ENCODE measurements at regions not wholly inside any gene's neighbourhood (a gene's known extent, or its start where the extent isn't known, plus 50 kb on each side); places are given as distances from the start of the nearest gene placed in this dataset.
"Not testable (repeated sequence)": the region's sequence is repeated elsewhere in the genome, so short reads cannot be mapped to it uniquely, and the experiment has no call there.

DNA sequence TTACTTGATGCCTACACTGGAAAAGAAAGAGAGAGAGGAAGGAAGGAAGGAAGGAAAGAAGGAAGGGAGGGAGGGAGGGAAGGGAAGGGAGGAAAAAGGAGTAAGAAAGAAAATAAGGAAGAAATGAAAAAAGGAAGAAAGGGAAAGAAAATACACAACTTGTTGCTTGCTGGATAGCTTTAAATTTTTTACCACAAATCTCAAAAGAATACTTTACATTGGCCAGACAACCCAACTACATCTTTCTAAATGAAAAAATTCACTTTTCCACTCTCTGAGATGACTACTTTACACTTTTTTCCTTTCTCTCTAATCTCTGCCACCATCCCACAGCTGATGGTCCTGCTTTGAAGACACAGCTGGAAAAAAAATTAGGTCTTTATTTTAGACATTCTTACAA, 228.9 kb upstream of the FAM78B start:
- peaks cover 3% of the 10 kb centered on the region for H3K9me3 Mint-ChIP-seq (ENCODE audit: unreplicated experiment)
- no peaks in the 10 kb centered on the region for H3K27me3 Mint-ChIP-seq (ENCODE audit: low read depth, unreplicated experiment)
- no peak overlapping the region for H3K9ac ChIP-seq (ENCODE audit: low read length)
- H3K36me3 Mint-ChIP-seq (ENCODE audit: low read depth, unreplicated experiment) = no peaks in the 10 kb centered on the region
- no peaks in the 10 kb centered on the region for H3K27me3 ChIP-seq (ENCODE audit: insufficient read depth, low read length)
- no peaks in the 10 kb centered on the region for H3K4me1 ChIP-seq (ENCODE audit: insufficient read depth, low read length)
- no peak for DNase-seq (ENCODE audit: low read depth)
- no peak overlapping the region for H3K27ac ChIP-seq (ENCODE audit: low read depth, low read length)
- H3K27ac Mint-ChIP-seq (ENCODE audit: unreplicated experiment) = no peak overlapping the region
- no peak for FAIRE-seq
- H3K4me2 ChIP-seq (ENCODE audit: low read length) = no peak overlapping the region
- no peaks in the 10 kb centered on the region for H3K9me3 ChIP-seq (ENCODE audit: insufficient read depth, low read depth, low read length)
- H3K79me2 ChIP-seq (ENCODE audit: insufficient read depth, low read length) = no peaks in the 10 kb centered on the region
- H3K4me3 Mint-ChIP-seq (ENCODE audit: unreplicated experiment) = no peak overlapping the region
- no peak overlapping the region for H3K4me3 ChIP-seq (ENCODE audit: insufficient read depth, low read depth, low read length)
- no peak overlapping the region for H2AFZ ChIP-seq (ENCODE audit: low read depth, low read length)
- no peaks in the 10 kb centered on the region for H3K36me3 ChIP-seq (ENCODE audit: insufficient read depth, low read length)
- no peaks in the 10 kb centered on the region for H4K20me1 ChIP-seq (ENCODE audit: insufficient read depth, low read length)
- no peak for TF ChIP-seq EZH2 (IDR thresholded peaks at IDR 0.05; ENCODE audit: insufficient read depth, low read length)
- TF ChIP-seq, protein P1, sequence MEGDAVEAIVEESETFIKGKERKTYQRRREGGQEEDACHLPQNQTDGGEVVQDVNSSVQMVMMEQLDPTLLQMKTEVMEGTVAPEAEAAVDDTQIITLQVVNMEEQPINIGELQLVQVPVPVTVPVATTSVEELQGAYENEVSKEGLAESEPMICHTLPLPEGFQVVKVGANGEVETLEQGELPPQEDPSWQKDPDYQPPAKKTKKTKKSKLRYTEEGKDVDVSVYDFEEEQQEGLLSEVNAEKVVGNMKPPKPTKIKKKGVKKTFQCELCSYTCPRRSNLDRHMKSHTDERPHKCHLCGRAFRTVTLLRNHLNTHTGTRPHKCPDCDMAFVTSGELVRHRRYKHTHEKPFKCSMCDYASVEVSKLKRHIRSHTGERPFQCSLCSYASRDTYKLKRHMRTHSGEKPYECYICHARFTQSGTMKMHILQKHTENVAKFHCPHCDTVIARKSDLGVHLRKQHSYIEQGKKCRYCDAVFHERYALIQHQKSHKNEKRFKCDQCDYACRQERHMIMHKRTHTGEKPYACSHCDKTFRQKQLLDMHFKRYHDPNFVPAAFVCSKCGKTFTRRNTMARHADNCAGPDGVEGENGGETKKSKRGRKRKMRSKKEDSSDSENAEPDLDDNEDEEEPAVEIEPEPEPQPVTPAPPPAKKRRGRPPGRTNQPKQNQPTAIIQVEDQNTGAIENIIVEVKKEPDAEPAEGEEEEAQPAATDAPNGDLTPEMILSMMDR (IDR thresholded peaks at IDR 0.05; ENCODE audit: insufficient read depth, low read depth, low read length) = no peak
- H3K4me1 Mint-ChIP-seq (ENCODE audit: low read depth, unreplicated experiment) = peaks cover 2% of the 10 kb centered on the region

DNA sequence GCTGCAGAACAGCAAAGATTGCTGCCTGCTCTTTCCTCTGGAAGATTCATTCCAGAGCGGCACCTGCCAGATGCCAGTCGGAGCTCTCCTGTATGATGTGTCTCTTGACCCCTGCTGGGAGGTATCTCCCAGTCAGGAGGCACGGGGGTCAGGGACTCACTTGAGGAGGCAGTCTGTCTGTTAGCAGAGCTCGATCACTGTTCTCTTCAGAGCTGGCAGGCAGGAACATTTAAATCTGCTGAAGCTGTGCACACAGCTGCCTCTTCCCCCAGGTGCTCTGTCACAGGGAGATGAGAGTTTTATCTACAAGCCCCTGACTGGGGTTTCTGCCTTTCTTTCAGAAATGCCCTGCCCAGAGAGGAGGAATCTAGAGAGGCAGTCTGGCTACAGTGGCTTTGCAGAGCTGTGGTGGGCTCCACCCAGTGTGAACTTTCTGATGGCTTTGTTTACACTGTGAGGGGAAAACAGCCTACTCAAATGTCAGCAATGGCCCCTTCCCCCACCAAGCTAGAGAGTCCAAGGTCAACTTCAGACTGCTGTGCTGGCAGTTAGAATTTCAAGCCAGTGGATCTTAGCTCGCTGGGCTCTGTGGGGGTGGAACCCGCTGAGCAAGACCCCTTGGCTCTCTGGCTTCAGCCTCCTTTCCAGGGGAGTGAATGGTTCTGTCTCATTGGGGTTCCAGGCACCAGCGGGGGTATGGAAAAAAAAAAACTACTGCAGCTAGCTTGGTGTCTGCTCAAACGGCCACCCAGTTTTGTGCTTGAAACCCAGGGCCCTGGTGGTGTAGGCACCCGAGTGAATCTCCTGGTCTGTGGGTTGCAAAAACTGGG, 242.7 kb upstream of the FAM78B start:
- H3K4me1 ChIP-seq (ENCODE audit: insufficient read depth, low read length); DNase-seq (ENCODE audit: low read depth); FAIRE-seq; H3K36me3 Mint-ChIP-seq (ENCODE audit: low read depth, unreplicated experiment); H3K79me2 ChIP-seq (ENCODE audit: insufficient read depth, low read length); H3K4me3 Mint-ChIP-seq (ENCODE audit: unreplicated experiment); H3K36me3 ChIP-seq (ENCODE audit: insufficient read depth, low read length); H2AFZ ChIP-seq (ENCODE audit: low read depth, low read length); H3K27me3 Mint-ChIP-seq (ENCODE audit: low read depth, unreplicated experiment); H4K20me1 ChIP-seq (ENCODE audit: insufficient read depth, low read length); H3K27ac Mint-ChIP-seq (ENCODE audit: unreplicated experiment); H3K9ac ChIP-seq (ENCODE audit: low read length); H3K9me3 ChIP-seq (ENCODE audit: insufficient read depth, low read depth, low read length); H3K4me1 Mint-ChIP-seq (ENCODE audit: low read depth, unreplicated experiment); H3K4me3 ChIP-seq (ENCODE audit: insufficient read depth, low read depth, low read length); H3K4me2 ChIP-seq (ENCODE audit: low read length); H3K27me3 ChIP-seq (ENCODE audit: insufficient read depth, low read length); H3K27ac ChIP-seq (ENCODE audit: low read depth, low read length): not testable (repeated sequence)
- peaks cover 18% of the 10 kb centered on the region for H3K9me3 Mint-ChIP-seq (ENCODE audit: unreplicated experiment)

DNA sequence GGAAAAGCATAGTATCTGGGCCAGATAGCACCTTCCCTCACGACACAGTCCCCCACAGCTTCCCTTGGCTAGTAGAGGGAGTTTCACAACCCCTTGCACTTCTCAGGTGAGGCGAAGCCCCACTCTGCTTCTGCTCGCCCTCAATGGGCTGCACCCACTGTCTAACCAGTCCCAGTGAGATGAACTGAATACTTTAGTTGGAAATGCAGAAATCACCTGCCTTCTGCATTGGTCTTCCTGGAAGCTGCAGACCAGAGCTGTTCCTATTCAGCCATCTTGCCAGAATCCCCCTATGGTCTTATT, 243.2 kb upstream of the FAM78B start:
- Histone ChIP-seq H3K4me1 (ENCODE audit: insufficient read depth, low read length) (no peaks in the 10 kb centered on the region), H3K27me3 (ENCODE audit: insufficient read depth, low read length) (no peaks in the 10 kb centered on the region), H2AFZ (ENCODE audit: low read depth, low read length) (no peak overlapping the region), H4K20me1 (ENCODE audit: insufficient read depth, low read length) (no peaks in the 10 kb centered on the region), H3K4me2 (ENCODE audit: low read length) (no peak overlapping the region), H3K9me3 (ENCODE audit: insufficient read depth, low read depth, low read length) (peaks cover 4% of the 10 kb centered on the region), H3K79me2 (ENCODE audit: insufficient read depth, low read length) (no peaks in the 10 kb centered on the region), H3K9ac (ENCODE audit: low read length) (no peak overlapping the region), H3K4me3 (ENCODE audit: insufficient read depth, low read depth, low read length) (no peak overlapping the region), H3K36me3 (ENCODE audit: insufficient read depth, low read length) (no peaks in the 10 kb centered on the region), H3K27ac (ENCODE audit: low read depth, low read length) (no peak overlapping the region)
- Mint-ChIP-seq H3K4me1 (ENCODE audit: low read depth, unreplicated experiment) (no peaks in the 10 kb centered on the region), H3K36me3 (ENCODE audit: low read depth, unreplicated experiment) (no peaks in the 10 kb centered on the region), H3K4me3 (ENCODE audit: unreplicated experiment) (no peak overlapping the region), H3K27ac (ENCODE audit: unreplicated experiment) (no peak overlapping the region), H3K9me3 (ENCODE audit: unreplicated experiment) (peaks cover 18% of the 10 kb centered on the region), H3K27me3 (ENCODE audit: low read depth, unreplicated experiment) (peaks cover 4% of the 10 kb centered on the region)
- no peak for FAIRE-seq
- no peak for DNase-seq (ENCODE audit: low read depth)
- TF ChIP-seq EZH2 (IDR thresholded peaks at IDR 0.05; ENCODE audit: insufficient read depth, low read length) = no peak
- TF ChIP-seq, protein P1 (IDR thresholded peaks at IDR 0.05; ENCODE audit: insufficient read depth, low read depth, low read length) = no peak

DNA sequence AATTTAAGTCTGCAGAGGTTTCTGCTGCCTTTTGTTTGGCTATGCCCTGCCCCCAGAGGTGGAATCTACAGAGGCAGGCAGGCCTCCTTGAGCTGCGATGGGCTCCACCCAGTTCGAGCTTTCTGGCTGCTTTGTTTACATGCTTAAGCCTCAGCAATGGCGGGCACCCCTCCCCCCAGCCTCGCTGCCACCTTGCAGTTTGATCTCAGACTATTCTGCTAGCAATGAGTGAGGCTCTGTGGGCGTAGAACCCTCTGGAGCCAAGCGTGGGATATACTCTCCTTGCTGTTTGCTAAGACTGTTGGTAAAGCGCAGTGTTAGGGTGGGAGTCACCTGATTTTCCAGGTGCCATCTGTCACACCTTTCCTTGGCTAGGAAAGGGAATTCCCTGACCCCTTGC, 250.0 kb upstream of the FAM78B start:
- H3K27me3 Mint-ChIP-seq (ENCODE audit: low read depth, unreplicated experiment); DNase-seq (ENCODE audit: low read depth); H3K9ac ChIP-seq (ENCODE audit: low read length); H3K4me1 Mint-ChIP-seq (ENCODE audit: low read depth, unreplicated experiment); H3K4me1 ChIP-seq (ENCODE audit: insufficient read depth, low read length); H3K27me3 ChIP-seq (ENCODE audit: insufficient read depth, low read length); H4K20me1 ChIP-seq (ENCODE audit: insufficient read depth, low read length); FAIRE-seq; H3K27ac Mint-ChIP-seq (ENCODE audit: unreplicated experiment); H3K4me2 ChIP-seq (ENCODE audit: low read length); H3K4me3 Mint-ChIP-seq (ENCODE audit: unreplicated experiment); H3K36me3 ChIP-seq (ENCODE audit: insufficient read depth, low read length); H3K36me3 Mint-ChIP-seq (ENCODE audit: low read depth, unreplicated experiment); H2AFZ ChIP-seq (ENCODE audit: low read depth, low read length); H3K4me3 ChIP-seq (ENCODE audit: insufficient read depth, low read depth, low read length); H3K9me3 ChIP-seq (ENCODE audit: insufficient read depth, low read depth, low read length); H3K27ac ChIP-seq (ENCODE audit: low read depth, low read length); H3K79me2 ChIP-seq (ENCODE audit: insufficient read depth, low read length): not testable (repeated sequence)
- H3K9me3 Mint-ChIP-seq (ENCODE audit: unreplicated experiment) = peaks cover 11% of the 10 kb centered on the region
